Endothelial cell of umbilical vein (primary cell): ENCODE measurements at regions not wholly inside any gene's neighbourhood (a gene's known extent, or its start where the extent isn't known, plus 50 kb on each side); places are given as distances from the start of the nearest gene placed in this dataset.

Experiments used
- BruUV-seq: library from RNA; stranded (reverse); fragments of 400-500 nt; replicated peaks from 2 replicates; lab custom pipeline; 2021; lab: Mats Ljungman, UMichigan
- CTCF ChIA-PET: fragments of 300-600, 350-600 bp; sonication (Branson Sonifier 250); formaldehyde crosslinking; loops from one replicate; lab custom pipeline; 2021; ENCODE audit warnings: antibody characterized with exemption, inconsistent platforms; lab: Charles Lee
- POLR2A ChIA-PET: fragments of 300-600, 350-600 bp; sonication (Branson Sonifier 250); formaldehyde crosslinking; loops from one replicate; lab custom pipeline; 2021; ENCODE audit warnings: antibody characterized with exemption, inconsistent platforms; lab: Charles Lee
- DNase-seq: peaks from one replicate; pipeline ENCODE4 v3.0.0-alpha.2; 2011; ENCODE audit warnings: low read depth, low spot score
- FAIRE-seq: peaks from 2 replicates; lab custom pipeline; 2011; peaks lifted over from hg19 to GRCh38; lab: Jason Lieb, UNC
- H2AFZ ChIP-seq: 2 replicates; pipeline ENCODE4 v1.6.0; 2012; ENCODE audit warnings: low read depth, low read length, control low read depth, inconsistent platforms
- H3K27ac ChIP-seq: 2 replicates; pipeline ENCODE4 v1.5.1; 2011; ENCODE audit warnings: low read depth, mild to moderate bottlenecking, control low read depth, low read length, moderate library complexity; ENCODE audit not compliant: insufficient read depth
- H3K27me3 ChIP-seq, 2 experiments: 2 replicates each; pipeline versions ENCODE4 v1.6.0 to v1.6.1; 2011; ENCODE audit warnings: low read length in 2 of 2, mixed read lengths in 1 of 2; ENCODE audit not compliant: control insufficient read depth in 2 of 2, insufficient read depth in 2 of 2
- H3K36me3 ChIP-seq, 2 experiments: 2 replicates in 1 of 2; 3 replicates in 1 of 2; pipeline ENCODE4 v1.5.1; 2011; ENCODE audit warnings: low read length in 2 of 2, mild to moderate bottlenecking in 1 of 2, moderate library complexity in 1 of 2; ENCODE audit not compliant: control insufficient read depth in 2 of 2, insufficient read depth in 2 of 2; ENCODE audit errors: extremely low read depth in 1 of 2
- H3K4me1 ChIP-seq: 3 replicates; pipeline ENCODE4 v1.5.1; 2011; ENCODE audit warnings: mild to moderate bottlenecking, low read length; ENCODE audit not compliant: control insufficient read depth, insufficient read depth; ENCODE audit errors: extremely low read depth
- H3K4me2 ChIP-seq: 2 replicates; pipeline ENCODE4 v1.6.1; 2011; ENCODE audit warnings: low read length, control low read depth, mixed read lengths; ENCODE audit not compliant: insufficient read depth
- H3K4me3 ChIP-seq, 3 experiments: fragments of 200-600 bp in 1 of 3; sonication (generic), shearing (Covaris generic) in 1 of 3; replicated peaks in 1 of 3; 2 replicates each; pipeline ENCODE4 v1.5.1; 2011 to 2016; ENCODE audit warnings: control low read depth in 3 of 3, low read length in 3 of 3, mild to moderate bottlenecking in 2 of 3, inconsistent platforms in 1 of 3, low read depth in 1 of 3, moderate library complexity in 1 of 3; ENCODE audit not compliant: insufficient read depth in 1 of 3
- H3K79me2 ChIP-seq: 2 replicates; pipeline ENCODE4 v1.6.0; 2012; ENCODE audit warnings: low read length, inconsistent platforms; ENCODE audit not compliant: control insufficient read depth, insufficient read depth
- H3K9ac ChIP-seq: replicated peaks from 2 replicates; pipeline ENCODE3; 2011; ENCODE audit warnings: low read length, control low read depth; ENCODE audit not compliant: insufficient read depth; ENCODE audit errors: extremely low read depth
- H3K9me1 ChIP-seq: replicated peaks from 3 replicates; pipeline ENCODE4 v1.6.0; 2011; ENCODE audit warnings: mild to moderate bottlenecking, low read length; ENCODE audit not compliant: control insufficient read depth, insufficient read depth; ENCODE audit errors: extremely low read depth
- H3K9me3 ChIP-seq: replicated peaks from 2 replicates; pipeline ENCODE4 v1.5.1; 2012; ENCODE audit warnings: low read length, inconsistent platforms; ENCODE audit not compliant: control insufficient read depth, insufficient read depth
- H4K20me1 ChIP-seq: replicated peaks from 2 replicates; pipeline ENCODE3; 2011; ENCODE audit warnings: mild to moderate bottlenecking, low read length; ENCODE audit not compliant: control insufficient read depth, insufficient read depth; ENCODE audit errors: extremely low read depth
- GATA2 ChIP-seq: IDR thresholded peaks from 2 replicates; pipeline ENCODE4 v1.7.0; 2011; ENCODE audit warnings: low read depth, mild to moderate bottlenecking, moderate library complexity, mixed read lengths, low read length; ENCODE audit not compliant: insufficient read length, insufficient read depth
- POLR2A ChIP-seq: IDR thresholded peaks from 2 replicates; pipeline ENCODE4 v1.6.1; 2012; ENCODE audit warnings: low read depth, mild to moderate bottlenecking, control low read depth, low read length
- POLR2AphosphoS5 ChIP-seq: IDR thresholded peaks from 2 replicates; pipeline ENCODE4 v1.6.1; 2012; ENCODE audit warnings: low read depth, mild to moderate bottlenecking, control low read depth, low read length, moderate library complexity; ENCODE audit not compliant: insufficient read depth
- dilution Hi-C: fragments of 300-500 bp; cut with MboI; formaldehyde crosslinking; loops from one replicate; pipeline ENCODE4 v1.15.0; 2019; ENCODE audit warnings: low sequenced_read_pairs; ENCODE audit not compliant: extremely low pct_ligation_motif_present
- intact Hi-C: fragments of 100-400 bp; cut with micrococcal nuclease; formaldehyde crosslinking; loops from one replicate; pipeline ENCODE4 v1.10.0; 2022
- TF ChIP-seq, protein P1 (sequence below), 2 donors: IDR thresholded peaks; 1 replicate in 1 of 2; 2 replicates in 1 of 2; pipeline ENCODE4 v1.5.1; 2011; ENCODE audit warnings: low read length in 2 of 2, mild to moderate bottlenecking in 2 of 2, moderate library complexity in 2 of 2, control low read depth in 1 of 2, inconsistent platforms in 1 of 2, low read depth in 1 of 2; ENCODE audit not compliant: insufficient read depth in 1 of 2; ENCODE audit errors: extremely low read depth in 1 of 2
- TF ChIP-seq, protein P2 (sequence below): IDR thresholded peaks from 2 replicates; pipeline ENCODE4 v1.6.1; 2011; ENCODE audit not compliant: insufficient read depth, insufficient read length

DNA sequence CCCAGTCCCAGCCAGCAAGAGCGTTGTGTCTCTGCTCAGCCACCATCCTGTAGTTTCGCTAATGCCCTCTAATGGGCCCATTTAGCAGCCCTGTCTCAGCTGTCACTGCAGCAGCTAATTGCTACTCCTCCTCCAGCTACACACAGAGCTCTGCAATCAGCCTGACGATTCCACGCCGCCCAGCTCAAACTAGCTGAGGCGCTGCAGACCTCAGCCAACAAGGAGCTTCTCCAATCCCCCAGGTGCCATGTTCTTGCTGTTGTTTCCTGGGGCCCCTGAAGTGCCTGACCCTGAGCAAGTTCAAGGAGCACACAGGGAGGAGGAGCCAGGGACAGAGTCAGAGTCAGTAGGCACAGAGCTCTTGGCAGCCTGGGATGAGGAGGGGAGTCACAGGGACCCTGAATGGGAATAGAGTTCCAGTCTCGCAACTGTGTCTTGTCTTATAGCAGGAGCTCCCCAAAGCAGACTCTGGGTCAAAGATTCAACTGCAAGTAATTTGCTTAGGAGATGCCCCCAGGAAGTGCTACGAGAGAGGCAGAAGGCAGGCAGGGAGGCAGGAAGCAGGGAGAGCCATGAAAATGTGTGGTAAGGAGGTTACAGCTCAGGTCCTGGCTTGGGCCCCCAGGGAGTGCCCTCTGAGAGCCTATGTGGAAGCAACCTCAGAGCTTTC lies 135.8 kb upstream of the UNC5B start:
- Histone ChIP-seq H2AFZ (no peak overlapping the region), H3K4me2 (no peak overlapping the region), H3K4me3 (no peak overlapping the region), H3K4me1 (no peaks in the 10 kb centered on the region), H3K9me3 (no peaks in the 10 kb centered on the region), H3K9ac (no peak overlapping the region), H3K9me1 (no peaks in the 10 kb centered on the region), H3K27me3 (peaks cover 2 to 4% of the 10 kb centered on the region in 2 experiments), H3K79me2 (no peaks in the 10 kb centered on the region), H3K36me3 (no peaks in the 10 kb centered on the region), H3K27ac (no peak overlapping the region), H4K20me1 (no peaks in the 10 kb centered on the region)
- DNase-seq (no peak), FAIRE-seq (no peak)
- ChIA-PET CTCF (interaction anchor here (1.0 kb wide), 1 partner anchor 208 kb away, joined by 3 read pairs; no protein-coding TSS in a partner anchor), POLR2A (no interaction called here)
- TF ChIP-seq POLR2A (no peak), POLR2AphosphoS5 (no peak), GATA2 (no peak)
- TF ChIP-seq, protein P1, sequence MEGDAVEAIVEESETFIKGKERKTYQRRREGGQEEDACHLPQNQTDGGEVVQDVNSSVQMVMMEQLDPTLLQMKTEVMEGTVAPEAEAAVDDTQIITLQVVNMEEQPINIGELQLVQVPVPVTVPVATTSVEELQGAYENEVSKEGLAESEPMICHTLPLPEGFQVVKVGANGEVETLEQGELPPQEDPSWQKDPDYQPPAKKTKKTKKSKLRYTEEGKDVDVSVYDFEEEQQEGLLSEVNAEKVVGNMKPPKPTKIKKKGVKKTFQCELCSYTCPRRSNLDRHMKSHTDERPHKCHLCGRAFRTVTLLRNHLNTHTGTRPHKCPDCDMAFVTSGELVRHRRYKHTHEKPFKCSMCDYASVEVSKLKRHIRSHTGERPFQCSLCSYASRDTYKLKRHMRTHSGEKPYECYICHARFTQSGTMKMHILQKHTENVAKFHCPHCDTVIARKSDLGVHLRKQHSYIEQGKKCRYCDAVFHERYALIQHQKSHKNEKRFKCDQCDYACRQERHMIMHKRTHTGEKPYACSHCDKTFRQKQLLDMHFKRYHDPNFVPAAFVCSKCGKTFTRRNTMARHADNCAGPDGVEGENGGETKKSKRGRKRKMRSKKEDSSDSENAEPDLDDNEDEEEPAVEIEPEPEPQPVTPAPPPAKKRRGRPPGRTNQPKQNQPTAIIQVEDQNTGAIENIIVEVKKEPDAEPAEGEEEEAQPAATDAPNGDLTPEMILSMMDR (IDR thresholded peaks at IDR 0.05; ENCODE audit: extremely low read depth in 1 of 2, insufficient read depth in 1 of 2, low read depth in 1 of 2, low read length in 2 of 2), result no peak
- TF ChIP-seq, protein P2, sequence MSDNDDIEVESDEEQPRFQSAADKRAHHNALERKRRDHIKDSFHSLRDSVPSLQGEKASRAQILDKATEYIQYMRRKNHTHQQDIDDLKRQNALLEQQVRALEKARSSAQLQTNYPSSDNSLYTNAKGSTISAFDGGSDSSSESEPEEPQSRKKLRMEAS, result no peak
- no TSS peak for BruUV-seq
- dilution Hi-C loops, result no loop called here
- intact Hi-C loops, result no loop called here
